ENCODE measurements at regions not wholly inside any gene's neighbourhood (a gene's known extent, or its start where the extent isn't known, plus 50 kb on each side); places are given as distances from the start of the nearest gene placed in this dataset.

DNA sequence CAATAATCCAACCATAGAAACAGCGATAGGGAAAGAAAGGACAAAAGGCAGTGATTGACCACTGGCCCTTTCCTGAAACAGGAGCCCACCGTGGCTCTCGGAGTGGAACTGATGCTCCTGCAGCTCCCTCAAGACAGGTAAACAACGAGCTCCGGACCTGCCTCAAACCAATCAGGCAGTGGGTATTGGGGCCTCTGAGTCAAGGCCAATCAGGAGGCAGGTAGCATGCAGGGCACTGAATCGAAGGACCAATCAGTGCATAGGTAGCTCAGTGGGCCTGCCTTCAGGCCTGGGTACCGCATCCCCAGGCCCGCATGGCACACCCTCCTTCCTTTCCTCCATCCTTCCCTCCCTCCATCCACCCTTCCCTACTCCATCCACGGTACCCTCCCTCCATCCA, 425.1 kb upstream of the MGMT start:
- TF ChIP-seq, protein P1, sequence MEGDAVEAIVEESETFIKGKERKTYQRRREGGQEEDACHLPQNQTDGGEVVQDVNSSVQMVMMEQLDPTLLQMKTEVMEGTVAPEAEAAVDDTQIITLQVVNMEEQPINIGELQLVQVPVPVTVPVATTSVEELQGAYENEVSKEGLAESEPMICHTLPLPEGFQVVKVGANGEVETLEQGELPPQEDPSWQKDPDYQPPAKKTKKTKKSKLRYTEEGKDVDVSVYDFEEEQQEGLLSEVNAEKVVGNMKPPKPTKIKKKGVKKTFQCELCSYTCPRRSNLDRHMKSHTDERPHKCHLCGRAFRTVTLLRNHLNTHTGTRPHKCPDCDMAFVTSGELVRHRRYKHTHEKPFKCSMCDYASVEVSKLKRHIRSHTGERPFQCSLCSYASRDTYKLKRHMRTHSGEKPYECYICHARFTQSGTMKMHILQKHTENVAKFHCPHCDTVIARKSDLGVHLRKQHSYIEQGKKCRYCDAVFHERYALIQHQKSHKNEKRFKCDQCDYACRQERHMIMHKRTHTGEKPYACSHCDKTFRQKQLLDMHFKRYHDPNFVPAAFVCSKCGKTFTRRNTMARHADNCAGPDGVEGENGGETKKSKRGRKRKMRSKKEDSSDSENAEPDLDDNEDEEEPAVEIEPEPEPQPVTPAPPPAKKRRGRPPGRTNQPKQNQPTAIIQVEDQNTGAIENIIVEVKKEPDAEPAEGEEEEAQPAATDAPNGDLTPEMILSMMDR (IDR thresholded peaks at IDR 0.05; ENCODE audit: insufficient read depth, low read length, missing control alignments), result no peak
- no peak overlapping the region for H3K4me3 ChIP-seq (ENCODE audit: low read depth, low read length)
- ChIA-PET CTCF (no interaction called here), POLR2A (no interaction called here)
- no peak for DNase-seq (ENCODE audit: low read depth, low spot score)

DNA sequence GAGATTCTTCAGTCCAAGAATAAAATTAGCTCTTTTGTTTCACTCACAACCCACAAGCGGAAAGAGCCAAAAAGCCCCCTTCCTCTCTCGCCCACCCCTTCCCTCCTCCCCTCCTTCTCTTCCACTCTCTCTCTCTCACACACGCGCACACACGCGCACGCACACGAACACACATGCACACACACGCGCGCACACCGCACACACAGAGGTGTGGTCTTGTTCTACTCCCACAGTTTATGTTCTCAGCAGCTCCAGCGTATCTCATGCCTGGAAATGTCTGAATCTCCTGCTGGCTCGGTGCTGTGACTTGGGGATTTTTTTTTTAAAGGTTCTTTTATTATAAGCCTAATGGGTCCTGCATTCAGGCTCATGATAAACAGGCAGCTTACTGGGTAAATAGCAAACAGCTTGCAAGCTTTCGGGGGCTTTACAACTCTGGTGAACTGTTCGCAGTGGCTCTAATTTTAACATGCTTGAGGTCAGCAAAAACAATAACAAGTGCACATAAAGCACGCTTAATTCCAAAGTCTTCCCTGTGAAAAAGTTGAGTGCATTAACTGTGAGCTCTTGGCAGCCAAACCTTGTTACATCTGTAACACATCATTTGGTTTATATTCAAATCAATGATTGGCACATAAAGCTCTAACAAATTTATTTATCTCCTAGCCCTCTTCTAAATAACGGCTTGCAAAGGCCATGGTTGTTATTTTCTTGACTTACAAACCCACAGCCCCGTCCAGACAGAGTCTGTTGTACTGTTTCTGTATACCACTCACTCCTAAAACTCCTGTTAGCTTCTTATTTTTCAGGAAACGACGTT, 424.1 kb upstream of the MGMT start:
- no peak for DNase-seq (ENCODE audit: low read depth, low spot score)
- CTCF ChIA-PET, result no interaction called here
- POLR2A ChIA-PET, result no interaction called here
- no peak overlapping the region for H3K4me3 ChIP-seq (ENCODE audit: low read depth, low read length)
- TF ChIP-seq, protein P1 (IDR thresholded peaks at IDR 0.05; ENCODE audit: insufficient read depth, low read length, missing control alignments), result no peak

DNA sequence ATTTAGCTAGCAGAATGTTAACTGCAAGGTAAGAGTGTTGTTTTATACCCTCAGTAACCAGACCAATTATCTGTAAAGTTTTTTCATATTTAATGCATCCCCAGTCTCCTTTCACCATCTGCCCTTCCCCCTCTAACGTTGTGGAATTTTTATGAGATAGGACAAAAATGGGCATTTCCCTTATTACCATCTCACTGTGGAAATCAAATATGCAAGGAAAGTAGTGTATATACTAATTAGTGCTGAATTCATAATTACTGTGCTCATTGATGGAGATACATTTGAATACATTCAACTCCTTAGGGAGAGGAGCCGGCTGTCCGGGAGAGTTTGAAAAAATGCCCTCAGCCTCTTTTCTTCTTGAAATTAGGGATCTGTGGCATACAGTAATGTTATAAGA, 423.4 kb upstream of the MGMT start:
- TF ChIP-seq, protein P1 (IDR thresholded peaks at IDR 0.05; ENCODE audit: insufficient read depth, low read length, missing control alignments), result no peak
- DNase-seq (ENCODE audit: low read depth, low spot score), result no peak
- POLR2A ChIA-PET, result no interaction called here

DNA sequence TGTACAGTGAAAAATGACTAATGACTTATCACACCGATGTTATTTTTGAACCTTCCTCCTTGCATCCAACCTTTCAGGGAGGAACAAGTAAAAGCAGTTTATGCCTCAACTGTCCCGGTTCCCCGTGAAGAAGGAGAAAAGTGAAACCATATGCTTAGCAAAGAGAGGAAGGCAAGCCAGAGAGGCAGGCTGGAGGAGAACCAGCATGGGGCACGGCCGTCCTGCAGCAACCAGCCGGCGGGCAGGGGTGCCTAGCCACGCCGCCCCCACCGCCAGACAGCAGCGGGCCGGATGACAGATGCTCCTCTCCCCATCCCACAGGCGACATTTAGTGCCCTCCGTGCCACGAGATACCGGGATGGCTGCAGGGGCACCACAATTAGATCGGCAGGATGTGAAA, 421.4 kb upstream of the MGMT start:
- ChIA-PET POLR2A (no interaction called here), CTCF (no interaction called here)
- no peak for DNase-seq (ENCODE audit: low read depth, low spot score)
- no peak overlapping the region for H3K4me3 ChIP-seq (ENCODE audit: low read depth, low read length)
- TF ChIP-seq, protein P1 (IDR thresholded peaks at IDR 0.05; ENCODE audit: insufficient read depth, low read length, missing control alignments), result no peak

More for the DNA sequence above, 423.4 kb upstream of the MGMT start:
- CTCF ChIA-PET, result no interaction called here
- no peak overlapping the region for H3K4me3 ChIP-seq (ENCODE audit: low read depth, low read length)

DNA sequence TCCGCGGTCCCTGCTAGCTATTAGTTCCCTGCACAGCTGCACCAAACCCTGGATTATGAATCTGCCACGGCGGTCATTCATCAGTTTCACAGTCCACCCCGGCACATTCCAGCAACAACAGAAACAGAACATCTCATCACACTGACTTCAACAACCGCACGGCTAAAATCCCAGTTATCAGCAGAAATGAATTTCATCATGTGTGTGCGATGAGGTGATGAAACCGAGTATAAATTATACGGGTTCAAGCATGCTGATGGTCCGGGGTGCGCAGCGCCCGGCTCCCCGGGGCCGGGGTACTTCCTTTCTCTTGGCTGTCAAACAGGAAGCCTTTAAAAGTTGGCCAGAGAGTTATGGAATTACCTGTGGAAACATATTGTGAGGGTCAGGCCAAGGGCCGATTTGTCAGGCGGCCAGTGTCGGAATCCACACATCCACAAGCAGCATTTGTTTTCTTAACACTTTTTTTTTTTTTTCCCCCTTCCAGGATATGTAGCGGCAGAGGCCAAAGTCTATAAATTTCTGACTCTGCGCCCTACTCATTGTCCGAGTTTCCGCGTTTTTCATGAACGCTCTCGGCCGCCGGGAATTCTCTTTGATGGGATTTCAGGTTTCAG, 420.9 kb upstream of the MGMT start:
- DNase-seq (ENCODE audit: low read depth, low spot score), result no peak
- POLR2A ChIA-PET, result no interaction called here
- TF ChIP-seq, protein P1 (IDR thresholded peaks at IDR 0.05; ENCODE audit: insufficient read depth, low read length, missing control alignments), result no peak
- CTCF ChIA-PET, result no interaction called here
- H3K4me3 ChIP-seq (ENCODE audit: low read depth, low read length), result no peak overlapping the region

DNA sequence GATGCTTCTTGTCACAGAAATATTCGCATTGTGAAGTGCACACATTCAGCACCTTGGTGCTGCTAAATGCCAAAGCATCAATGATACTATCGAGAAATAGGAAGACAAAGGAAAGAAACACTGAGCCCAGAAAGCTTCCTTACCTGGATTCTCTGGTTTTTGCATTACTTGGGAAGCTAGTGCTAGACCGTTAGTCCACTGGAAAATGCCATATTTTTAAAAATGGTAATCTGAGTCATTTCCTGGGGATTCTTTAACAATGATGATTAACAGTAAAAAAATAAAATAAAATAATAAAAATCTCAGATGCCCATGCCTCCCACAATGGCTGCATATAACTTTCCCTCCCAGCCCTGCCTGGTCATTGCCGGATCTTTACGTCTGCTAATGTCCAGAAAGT, 420.1 kb upstream of the MGMT start:
- H3K4me3 ChIP-seq (ENCODE audit: low read depth, low read length), result no peak overlapping the region
- CTCF ChIA-PET, result no interaction called here
- no peak for DNase-seq (ENCODE audit: low read depth, low spot score)
- TF ChIP-seq, protein P1 (IDR thresholded peaks at IDR 0.05; ENCODE audit: insufficient read depth, low read length, missing control alignments), result no peak
- POLR2A ChIA-PET, result no interaction called here
